HL-60 (cell line): ENCODE measurements at regions not wholly inside any gene's neighbourhood (a gene's known extent, or its start where the extent isn't known, plus 50 kb on each side); places are given as distances from the start of the nearest gene placed in this dataset.

Experiments
- DNase-seq, 2 experiments: peaks; one replicate each; pipeline ENCODE4 v3.0.0-alpha.2; 2010 to 2020; ENCODE audit warnings: low read depth in 1 of 2, low spot score in 1 of 2
- H3K27ac ChIP-seq: fragments of 250-450 bp; sonication (Bioruptor Pico); replicated peaks from 2 replicates; pipeline ENCODE4 v1.5.1; 2020; ENCODE audit warnings: mild to moderate bottlenecking, moderate library complexity
- H3K27me3 ChIP-seq: fragments of 250-450 bp; sonication (Bioruptor Pico); 2 replicates; pipeline ENCODE4 v1.5.1; 2021; ENCODE audit warnings: mild to moderate bottlenecking, moderate library complexity; ENCODE audit not compliant: insufficient read depth, poor library complexity, severe bottlenecking
- H3K4me3 ChIP-seq: replicated peaks from 2 replicates; pipeline ENCODE4 v1.5.1; 2011; ENCODE audit warnings: mild to moderate bottlenecking, control low read depth, low read length; ENCODE audit not compliant: insufficient read depth
- GABPA ChIP-seq: IDR thresholded peaks from 2 replicates; pipeline ENCODE4 v1.6.1; 2012; ENCODE audit warnings: low read depth
- POLR2AphosphoS5 ChIP-seq: IDR thresholded peaks from 2 replicates; pipeline ENCODE4 v1.6.1; 2012; ENCODE audit warnings: low read depth
- SPI1 ChIP-seq: IDR thresholded peaks from 2 replicates; pipeline ENCODE4 v1.6.1; 2012; ENCODE audit warnings: low read depth, mild to moderate bottlenecking, borderline replicate concordance
- TF ChIP-seq, protein P1 (sequence below): IDR thresholded peaks from 2 replicates; pipeline ENCODE4 v1.6.1; 2012; ENCODE audit warnings: low read depth; ENCODE audit not compliant: insufficient replicate concordance
- TF ChIP-seq, protein P2 (sequence below): IDR thresholded peaks from one replicate; pipeline ENCODE4 v1.5.1; 2011; ENCODE audit warnings: low read length, control low read depth, inconsistent platforms; ENCODE audit not compliant: insufficient read depth

DNA sequence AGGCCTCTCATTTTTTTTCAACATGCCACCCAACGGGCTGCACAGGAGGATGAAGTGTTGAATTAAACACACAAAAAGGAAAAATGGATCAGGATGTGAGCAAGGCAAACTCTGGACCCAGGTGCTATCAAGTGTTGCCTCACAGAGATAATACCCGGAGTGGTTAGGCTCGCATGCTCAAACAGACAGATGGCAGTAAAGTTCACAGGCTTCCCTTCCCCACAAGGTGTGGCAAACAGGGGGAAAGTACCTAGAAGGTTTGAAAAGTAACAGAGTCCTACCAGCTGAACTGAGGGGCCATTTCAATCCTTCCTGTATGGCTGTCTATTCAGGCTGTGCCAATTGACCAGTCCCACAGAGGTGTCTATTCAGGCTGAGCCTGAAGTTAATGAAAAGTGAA is 123.9 kb upstream of the GC start:
- H3K27me3 ChIP-seq, result no peaks in the 10 kb centered on the region
- H3K27ac ChIP-seq, result no peak overlapping the region
- DNase-seq, result no peak
- TF ChIP-seq, protein P1, sequence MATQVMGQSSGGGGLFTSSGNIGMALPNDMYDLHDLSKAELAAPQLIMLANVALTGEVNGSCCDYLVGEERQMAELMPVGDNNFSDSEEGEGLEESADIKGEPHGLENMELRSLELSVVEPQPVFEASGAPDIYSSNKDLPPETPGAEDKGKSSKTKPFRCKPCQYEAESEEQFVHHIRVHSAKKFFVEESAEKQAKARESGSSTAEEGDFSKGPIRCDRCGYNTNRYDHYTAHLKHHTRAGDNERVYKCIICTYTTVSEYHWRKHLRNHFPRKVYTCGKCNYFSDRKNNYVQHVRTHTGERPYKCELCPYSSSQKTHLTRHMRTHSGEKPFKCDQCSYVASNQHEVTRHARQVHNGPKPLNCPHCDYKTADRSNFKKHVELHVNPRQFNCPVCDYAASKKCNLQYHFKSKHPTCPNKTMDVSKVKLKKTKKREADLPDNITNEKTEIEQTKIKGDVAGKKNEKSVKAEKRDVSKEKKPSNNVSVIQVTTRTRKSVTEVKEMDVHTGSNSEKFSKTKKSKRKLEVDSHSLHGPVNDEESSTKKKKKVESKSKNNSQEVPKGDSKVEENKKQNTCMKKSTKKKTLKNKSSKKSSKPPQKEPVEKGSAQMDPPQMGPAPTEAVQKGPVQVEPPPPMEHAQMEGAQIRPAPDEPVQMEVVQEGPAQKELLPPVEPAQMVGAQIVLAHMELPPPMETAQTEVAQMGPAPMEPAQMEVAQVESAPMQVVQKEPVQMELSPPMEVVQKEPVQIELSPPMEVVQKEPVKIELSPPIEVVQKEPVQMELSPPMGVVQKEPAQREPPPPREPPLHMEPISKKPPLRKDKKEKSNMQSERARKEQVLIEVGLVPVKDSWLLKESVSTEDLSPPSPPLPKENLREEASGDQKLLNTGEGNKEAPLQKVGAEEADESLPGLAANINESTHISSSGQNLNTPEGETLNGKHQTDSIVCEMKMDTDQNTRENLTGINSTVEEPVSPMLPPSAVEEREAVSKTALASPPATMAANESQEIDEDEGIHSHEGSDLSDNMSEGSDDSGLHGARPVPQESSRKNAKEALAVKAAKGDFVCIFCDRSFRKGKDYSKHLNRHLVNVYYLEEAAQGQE, result no peak
- TF ChIP-seq, protein P2, sequence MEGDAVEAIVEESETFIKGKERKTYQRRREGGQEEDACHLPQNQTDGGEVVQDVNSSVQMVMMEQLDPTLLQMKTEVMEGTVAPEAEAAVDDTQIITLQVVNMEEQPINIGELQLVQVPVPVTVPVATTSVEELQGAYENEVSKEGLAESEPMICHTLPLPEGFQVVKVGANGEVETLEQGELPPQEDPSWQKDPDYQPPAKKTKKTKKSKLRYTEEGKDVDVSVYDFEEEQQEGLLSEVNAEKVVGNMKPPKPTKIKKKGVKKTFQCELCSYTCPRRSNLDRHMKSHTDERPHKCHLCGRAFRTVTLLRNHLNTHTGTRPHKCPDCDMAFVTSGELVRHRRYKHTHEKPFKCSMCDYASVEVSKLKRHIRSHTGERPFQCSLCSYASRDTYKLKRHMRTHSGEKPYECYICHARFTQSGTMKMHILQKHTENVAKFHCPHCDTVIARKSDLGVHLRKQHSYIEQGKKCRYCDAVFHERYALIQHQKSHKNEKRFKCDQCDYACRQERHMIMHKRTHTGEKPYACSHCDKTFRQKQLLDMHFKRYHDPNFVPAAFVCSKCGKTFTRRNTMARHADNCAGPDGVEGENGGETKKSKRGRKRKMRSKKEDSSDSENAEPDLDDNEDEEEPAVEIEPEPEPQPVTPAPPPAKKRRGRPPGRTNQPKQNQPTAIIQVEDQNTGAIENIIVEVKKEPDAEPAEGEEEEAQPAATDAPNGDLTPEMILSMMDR, result no peak
- TF ChIP-seq SPI1, result no peak
- TF ChIP-seq GABPA, result no peak
- TF ChIP-seq POLR2AphosphoS5, result no peak
- no peak overlapping the region for H3K4me3 ChIP-seq

DNA sequence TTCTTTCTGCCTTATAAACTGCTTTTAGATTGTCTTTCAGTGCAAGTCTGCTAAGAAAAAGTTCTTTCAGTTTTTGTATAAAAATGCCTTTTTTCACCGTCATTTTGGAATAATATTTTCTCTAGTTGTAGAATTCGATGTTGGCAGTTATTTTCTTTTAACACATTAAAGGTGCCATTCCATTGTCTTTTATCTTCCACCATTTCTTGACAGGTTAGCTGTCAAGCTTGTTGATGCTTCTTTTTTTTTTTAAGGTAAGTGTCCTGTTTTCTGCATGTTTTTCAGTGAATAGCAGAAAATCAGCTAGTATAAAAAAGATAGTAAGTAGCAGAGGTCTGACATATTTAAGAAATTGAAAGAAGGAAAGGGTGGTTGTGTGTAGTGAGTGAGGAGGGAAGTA is 118.5 kb upstream of the NPFFR2 start:
- Histone ChIP-seq H3K27me3 (no peaks in the 10 kb centered on the region), H3K27ac (no peak overlapping the region), H3K4me3 (no peak overlapping the region)
- no peak for DNase-seq
- TF ChIP-seq, protein P1, result no peak
- TF ChIP-seq, protein P2, result no peak
- TF ChIP-seq GABPA, result no peak
- no peak for TF ChIP-seq POLR2AphosphoS5
- TF ChIP-seq SPI1, result no peak

DNA sequence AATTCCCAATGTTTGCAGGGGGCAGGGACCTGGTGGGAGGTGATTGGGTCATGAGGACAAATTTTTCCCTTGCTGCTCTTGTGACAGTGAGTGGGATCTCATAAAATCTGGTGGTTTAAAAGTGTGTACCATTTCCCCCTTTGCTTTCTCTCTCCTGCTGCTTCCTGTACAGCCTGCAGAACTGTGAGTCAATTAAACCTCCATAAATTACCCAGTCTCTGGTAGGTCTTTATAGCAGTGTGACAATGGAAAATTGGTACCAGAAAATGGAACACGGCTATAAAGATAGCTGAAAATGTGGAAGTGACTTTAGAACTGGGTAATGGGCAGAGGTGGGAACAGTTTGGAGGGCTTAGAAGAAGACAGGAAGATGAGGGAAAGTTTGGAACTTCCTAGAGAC is 108.7 kb upstream of the NPFFR2 start:
- no peak overlapping the region for H3K27ac ChIP-seq
- H3K4me3 ChIP-seq, result no peak overlapping the region
- TF ChIP-seq, protein P1, result no peak
- no peak for TF ChIP-seq GABPA
- TF ChIP-seq SPI1, result no peak
- no peak for TF ChIP-seq POLR2AphosphoS5
- TF ChIP-seq, protein P2, result no peak
- no peaks in the 10 kb centered on the region for H3K27me3 ChIP-seq
- DNase-seq, result no peak
